ENCODE measurements at regions not wholly inside any gene's neighbourhood (a gene's known extent, or its start where the extent isn't known, plus 50 kb on each side); places are given as distances from the start of the nearest gene placed in this dataset.

DNA sequence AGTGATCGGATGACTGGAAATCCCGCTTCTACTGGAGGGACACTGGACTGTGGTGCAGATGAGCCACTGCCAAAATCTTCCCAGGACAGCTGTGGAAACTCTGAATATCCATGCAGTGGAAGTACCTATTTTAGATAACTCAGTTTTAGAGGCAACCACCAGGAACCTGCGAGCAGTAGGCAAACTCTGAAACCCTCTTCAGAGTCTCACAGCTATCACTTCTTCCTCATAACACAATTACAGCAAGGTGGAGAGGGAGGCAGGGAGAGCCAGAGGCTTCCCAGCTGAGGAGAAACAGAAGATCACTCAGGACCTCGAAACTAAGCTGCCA is 322.8 kb upstream of the NT5E start:
- no peak for TF ChIP-seq EGR1 (conservative IDR thresholded peaks at IDR 0.05)
- TF ChIP-seq NR2C2 (CRISPR knock-in tag; IDR thresholded peaks at IDR 0.05), result no peak
- no peak for TF ChIP-seq NR2C2 (tag; IDR thresholded peaks at IDR 0.05)
- TF ChIP-seq, protein P1, sequence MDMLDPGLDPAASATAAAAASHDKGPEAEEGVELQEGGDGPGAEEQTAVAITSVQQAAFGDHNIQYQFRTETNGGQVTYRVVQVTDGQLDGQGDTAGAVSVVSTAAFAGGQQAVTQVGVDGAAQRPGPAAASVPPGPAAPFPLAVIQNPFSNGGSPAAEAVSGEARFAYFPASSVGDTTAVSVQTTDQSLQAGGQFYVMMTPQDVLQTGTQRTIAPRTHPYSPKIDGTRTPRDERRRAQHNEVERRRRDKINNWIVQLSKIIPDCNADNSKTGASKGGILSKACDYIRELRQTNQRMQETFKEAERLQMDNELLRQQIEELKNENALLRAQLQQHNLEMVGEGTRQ (CRISPR knock-in tag; IDR thresholded peaks at IDR 0.05), result no peak
- TF ChIP-seq, protein P2, sequence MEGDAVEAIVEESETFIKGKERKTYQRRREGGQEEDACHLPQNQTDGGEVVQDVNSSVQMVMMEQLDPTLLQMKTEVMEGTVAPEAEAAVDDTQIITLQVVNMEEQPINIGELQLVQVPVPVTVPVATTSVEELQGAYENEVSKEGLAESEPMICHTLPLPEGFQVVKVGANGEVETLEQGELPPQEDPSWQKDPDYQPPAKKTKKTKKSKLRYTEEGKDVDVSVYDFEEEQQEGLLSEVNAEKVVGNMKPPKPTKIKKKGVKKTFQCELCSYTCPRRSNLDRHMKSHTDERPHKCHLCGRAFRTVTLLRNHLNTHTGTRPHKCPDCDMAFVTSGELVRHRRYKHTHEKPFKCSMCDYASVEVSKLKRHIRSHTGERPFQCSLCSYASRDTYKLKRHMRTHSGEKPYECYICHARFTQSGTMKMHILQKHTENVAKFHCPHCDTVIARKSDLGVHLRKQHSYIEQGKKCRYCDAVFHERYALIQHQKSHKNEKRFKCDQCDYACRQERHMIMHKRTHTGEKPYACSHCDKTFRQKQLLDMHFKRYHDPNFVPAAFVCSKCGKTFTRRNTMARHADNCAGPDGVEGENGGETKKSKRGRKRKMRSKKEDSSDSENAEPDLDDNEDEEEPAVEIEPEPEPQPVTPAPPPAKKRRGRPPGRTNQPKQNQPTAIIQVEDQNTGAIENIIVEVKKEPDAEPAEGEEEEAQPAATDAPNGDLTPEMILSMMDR (IDR thresholded peaks at IDR 0.05 in 2 of 3, conservative IDR thresholded peaks at IDR 0.05 in 1 of 3; ENCODE audit: insufficient read depth in 2 of 3, low read depth in 1 of 3, low read length in 3 of 3), result no peak
- TF ChIP-seq ZBTB8A (IDR thresholded peaks at IDR 0.05; ENCODE audit: partially characterized antibody), result no peak
- no peak for TF ChIP-seq POLR2A (conservative IDR thresholded peaks at IDR 0.05)
- TF ChIP-seq CREB1 (IDR thresholded peaks at IDR 0.05), result no peak
- no peak for TF ChIP-seq CREB1 (CRISPR knock-in tag; IDR thresholded peaks at IDR 0.05)
- TF ChIP-seq, protein P3, sequence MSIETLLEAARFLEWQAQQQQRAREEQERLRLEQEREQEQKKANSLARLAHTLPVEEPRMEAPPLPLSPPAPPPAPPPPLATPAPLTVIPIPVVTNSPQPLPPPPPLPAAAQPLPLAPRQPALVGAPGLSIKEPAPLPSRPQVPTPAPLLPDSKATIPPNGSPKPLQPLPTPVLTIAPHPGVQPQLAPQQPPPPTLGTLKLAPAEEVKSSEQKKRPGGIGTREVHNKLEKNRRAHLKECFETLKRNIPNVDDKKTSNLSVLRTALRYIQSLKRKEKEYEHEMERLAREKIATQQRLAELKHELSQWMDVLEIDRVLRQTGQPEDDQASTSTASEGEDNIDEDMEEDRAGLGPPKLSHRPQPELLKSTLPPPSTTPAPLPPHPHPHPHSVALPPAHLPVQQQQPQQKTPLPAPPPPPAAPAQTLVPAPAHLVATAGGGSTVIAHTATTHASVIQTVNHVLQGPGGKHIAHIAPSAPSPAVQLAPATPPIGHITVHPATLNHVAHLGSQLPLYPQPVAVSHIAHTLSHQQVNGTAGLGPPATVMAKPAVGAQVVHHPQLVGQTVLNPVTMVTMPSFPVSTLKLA (conservative IDR thresholded peaks at IDR 0.05), result no peak
- no peak for TF ChIP-seq CEBPB (tag; IDR thresholded peaks at IDR 0.05)
- TF ChIP-seq, protein P4, sequence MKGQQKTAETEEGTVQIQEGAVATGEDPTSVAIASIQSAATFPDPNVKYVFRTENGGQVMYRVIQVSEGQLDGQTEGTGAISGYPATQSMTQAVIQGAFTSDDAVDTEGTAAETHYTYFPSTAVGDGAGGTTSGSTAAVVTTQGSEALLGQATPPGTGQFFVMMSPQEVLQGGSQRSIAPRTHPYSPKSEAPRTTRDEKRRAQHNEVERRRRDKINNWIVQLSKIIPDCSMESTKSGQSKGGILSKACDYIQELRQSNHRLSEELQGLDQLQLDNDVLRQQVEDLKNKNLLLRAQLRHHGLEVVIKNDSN (CRISPR knock-in tag; IDR thresholded peaks at IDR 0.05), result no peak
- TF ChIP-seq, protein P5, sequence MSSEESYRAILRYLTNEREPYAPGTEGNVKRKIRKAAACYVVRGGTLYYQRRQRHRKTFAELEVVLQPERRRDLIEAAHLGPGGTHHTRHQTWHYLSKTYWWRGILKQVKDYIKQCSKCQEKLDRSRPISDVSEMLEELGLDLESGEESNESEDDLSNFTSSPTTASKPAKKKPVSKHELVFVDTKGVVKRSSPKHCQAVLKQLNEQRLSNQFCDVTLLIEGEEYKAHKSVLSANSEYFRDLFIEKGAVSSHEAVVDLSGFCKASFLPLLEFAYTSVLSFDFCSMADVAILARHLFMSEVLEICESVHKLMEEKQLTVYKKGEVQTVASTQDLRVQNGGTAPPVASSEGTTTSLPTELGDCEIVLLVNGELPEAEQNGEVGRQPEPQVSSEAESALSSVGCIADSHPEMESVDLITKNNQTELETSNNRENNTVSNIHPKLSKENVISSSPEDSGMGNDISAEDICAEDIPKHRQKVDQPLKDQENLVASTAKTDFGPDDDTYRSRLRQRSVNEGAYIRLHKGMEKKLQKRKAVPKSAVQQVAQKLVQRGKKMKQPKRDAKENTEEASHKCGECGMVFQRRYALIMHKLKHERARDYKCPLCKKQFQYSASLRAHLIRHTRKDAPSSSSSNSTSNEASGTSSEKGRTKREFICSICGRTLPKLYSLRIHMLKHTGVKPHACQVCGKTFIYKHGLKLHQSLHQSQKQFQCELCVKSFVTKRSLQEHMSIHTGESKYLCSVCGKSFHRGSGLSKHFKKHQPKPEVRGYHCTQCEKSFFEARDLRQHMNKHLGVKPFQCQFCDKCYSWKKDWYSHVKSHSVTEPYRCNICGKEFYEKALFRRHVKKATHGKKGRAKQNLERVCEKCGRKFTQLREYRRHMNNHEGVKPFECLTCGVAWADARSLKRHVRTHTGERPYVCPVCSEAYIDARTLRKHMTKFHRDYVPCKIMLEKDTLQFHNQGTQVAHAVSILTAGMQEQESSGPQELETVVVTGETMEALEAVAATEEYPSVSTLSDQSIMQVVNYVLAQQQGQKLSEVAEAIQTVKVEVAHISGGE (CRISPR knock-in tag; IDR thresholded peaks at IDR 0.05), result no peak

All from K562 (cell line).